Stimulated activated CD8-positive, alpha-beta memory T cell treated with anti-CD3 and anti-CD28 coated beads, Interleukin-2, amount 100 ng/mL, for 48 hours (primary cell): ENCODE measurements at regions not wholly inside any gene's neighbourhood (a gene's known extent, or its start where the extent isn't known, plus 50 kb on each side); places are given as distances from the start of the nearest gene placed in this dataset.

Experiments
- DNase-seq, 2 donors: peaks; one replicate each; pipeline ENCODE4 v3.0.0-alpha.2; 2020; ENCODE audit warnings: low read depth in 2 of 2

GRCh38 chr14:54090274-54090673 is 133.6 kb upstream of the BMP4 start:
- no peak for DNase-seq

- DNase-seq: no peak
Measured at GRCh38 chr14:54094765-54095164, 138.1 kb upstream of the BMP4 start.

- DNase-seq: no peak
Measured at GRCh38 chr14:54098536-54098935, 141.9 kb upstream of the BMP4 start.

GRCh38 chr14:54102051-54102456 is 145.4 kb upstream of the BMP4 start:
- no peak for DNase-seq

- DNase-seq: no peak
Measured at GRCh38 chr14:54102530-54102929, 145.9 kb upstream of the BMP4 start.

DNA sequence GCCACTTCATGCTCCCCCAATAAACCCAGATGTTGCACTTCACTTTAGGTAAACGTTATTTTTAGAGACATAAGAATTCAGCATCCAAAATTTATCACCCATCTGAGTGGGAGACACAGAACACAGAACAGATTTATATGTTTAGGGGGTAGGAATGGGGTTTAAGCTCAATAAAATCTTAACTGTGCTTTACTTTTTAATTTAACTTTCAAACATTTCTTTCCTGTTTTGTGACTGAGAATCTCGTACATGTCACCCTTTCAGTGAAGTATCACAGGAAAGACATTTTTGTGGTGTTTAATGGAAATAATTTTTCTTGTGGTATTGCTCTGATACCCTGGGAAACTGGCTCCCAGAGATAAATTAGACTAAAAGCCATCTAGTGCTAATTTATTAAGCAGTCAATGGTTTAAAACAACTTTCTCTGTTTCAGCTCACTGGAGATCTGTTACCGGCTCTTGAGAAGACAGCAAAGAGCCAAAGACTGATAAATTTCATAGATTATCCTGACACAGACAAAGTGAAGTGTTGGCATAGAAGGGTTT is 148.0 kb upstream of the BMP4 start:
- DNase-seq: no peak

DNA sequence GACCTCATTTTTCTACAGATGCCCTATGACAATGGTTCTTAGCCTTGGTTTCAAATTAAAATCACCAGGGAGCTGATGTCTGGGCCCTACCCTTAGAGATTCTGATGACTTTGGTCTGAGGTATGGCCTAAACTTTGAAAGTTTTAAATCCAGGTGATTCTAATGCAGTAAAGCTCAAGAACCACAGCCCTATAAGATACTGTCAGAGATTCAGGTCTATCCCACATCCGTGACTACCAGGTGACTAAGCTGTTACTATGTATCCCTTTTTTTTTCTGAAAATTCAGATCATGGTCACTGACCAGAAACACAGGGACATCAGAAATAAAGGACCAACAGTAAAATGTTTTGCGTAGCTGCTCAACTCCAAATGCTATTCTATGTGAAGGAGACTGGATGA is 148.8 kb upstream of the BMP4 start:
- DNase-seq: no peak

GRCh38 chr14:54105898-54106297 is 149.3 kb upstream of the BMP4 start:
- DNase-seq: no peak

- DNase-seq: no peak
Measured at GRCh38 chr14:54106661-54107377, 150.2 kb upstream of the BMP4 start.

GRCh38 chr14:54108481-54109471 is 152.2 kb upstream of the BMP4 start:
- DNase-seq: no peak

GRCh38 chr14:54109521-54110120 is 153.0 kb upstream of the BMP4 start:
- no peak for DNase-seq

DNA sequence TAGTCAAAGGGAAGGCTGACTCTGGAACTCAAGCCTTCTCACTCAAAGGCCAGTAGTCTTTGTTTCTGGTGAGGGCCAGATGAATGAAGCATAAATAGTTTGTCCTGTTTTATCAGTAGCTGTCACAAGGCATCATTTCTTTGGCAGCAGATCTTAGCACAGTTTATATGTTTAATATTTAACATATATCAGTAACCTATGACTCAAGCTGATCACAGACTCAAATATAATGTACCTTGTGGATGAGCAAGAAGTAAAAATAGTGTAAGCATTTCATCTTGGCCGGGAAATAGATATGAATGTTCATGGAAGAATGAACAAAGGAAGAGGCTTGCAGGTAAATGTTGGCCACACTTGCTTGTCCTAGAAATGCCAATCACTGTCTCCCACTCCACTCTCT is 158.3 kb upstream of the BMP4 start:
- DNase-seq: no peak

GRCh38 chr14:54116198-54116885 is 159.7 kb upstream of the BMP4 start:
- DNase-seq: no peak

GRCh38 chr14:54116972-54117371 is 160.3 kb upstream of the BMP4 start:
- DNase-seq: no peak

DNA sequence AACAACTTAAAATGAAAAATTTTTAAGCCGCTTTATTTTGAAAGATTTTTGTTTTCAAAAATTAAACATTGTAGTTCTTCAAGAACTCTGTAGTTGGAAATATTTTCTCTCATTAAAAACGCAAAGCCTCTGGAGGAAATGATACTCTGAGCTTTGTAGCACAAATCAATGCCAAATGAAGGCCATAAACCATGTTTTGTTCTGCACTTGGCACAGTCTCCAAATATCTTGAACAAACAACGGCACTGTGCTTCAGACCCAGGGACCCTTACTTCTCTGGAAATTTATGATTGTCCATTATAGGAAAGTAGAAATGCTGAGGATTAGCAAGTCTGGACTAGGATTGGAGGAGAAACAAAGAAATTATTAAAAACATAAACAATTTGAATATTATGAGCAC is 160.8 kb upstream of the BMP4 start:
- DNase-seq: no peak

GRCh38 chr14:54117924-54118323 is 161.3 kb upstream of the BMP4 start:
- no peak for DNase-seq

DNA sequence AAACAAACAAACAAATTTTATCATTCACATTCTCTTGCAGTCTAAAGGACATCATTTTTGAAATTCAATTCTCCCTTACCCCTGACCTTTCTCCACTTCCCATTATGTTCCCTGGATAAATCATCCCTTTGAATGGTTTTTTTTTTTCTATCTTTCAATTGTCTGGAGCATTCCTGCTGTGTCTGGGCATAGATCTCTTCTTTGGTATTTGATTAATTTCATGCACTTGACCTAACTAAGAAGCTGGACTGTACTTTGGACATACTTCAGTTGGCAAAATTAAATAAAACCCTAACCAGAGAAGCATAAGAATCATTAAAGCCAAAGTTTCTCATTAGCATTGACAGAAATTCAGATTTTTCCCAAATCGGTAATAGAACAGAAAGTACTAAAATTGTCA is 163.6 kb upstream of the BMP4 start:
- DNase-seq: no peak

- no peak for DNase-seq
Measured at GRCh38 chr14:54121466-54122027, 164.9 kb upstream of the BMP4 start.

- DNase-seq: no peak
Measured at GRCh38 chr14:54123841-54124240, 167.2 kb upstream of the BMP4 start.

DNA sequence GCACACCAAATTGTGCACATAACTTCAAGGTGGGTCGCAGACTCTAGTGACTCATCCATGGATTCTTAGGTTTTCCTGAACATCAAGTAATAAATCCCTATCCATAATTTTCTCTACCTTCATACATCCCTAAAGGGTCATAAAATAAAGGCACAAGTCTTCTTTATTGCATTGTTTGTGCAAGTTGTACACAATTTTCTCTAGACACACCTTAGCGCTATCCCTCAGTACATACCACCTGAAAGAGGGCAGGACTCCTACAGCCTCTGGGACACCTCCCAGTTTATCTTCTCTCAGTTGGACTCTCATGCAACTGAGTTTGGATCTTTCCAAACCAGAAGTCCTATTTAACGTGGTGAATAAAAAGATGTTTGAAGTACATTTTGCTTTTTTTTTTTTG is 168.5 kb upstream of the BMP4 start:
- no peak for DNase-seq

GRCh38 chr14:54126947-54127346 is 170.3 kb upstream of the BMP4 start:
- DNase-seq: no peak
